Tibial nerve (tissue), 4 donors: ENCODE measurements at regions not wholly inside any gene's neighbourhood (a gene's known extent, or its start where the extent isn't known, plus 50 kb on each side); places are given as distances from the start of the nearest gene placed in this dataset.

Source experiments
- DNase-seq, 2 donors: peaks; one replicate each; pipeline ENCODE4 v3.0.0-alpha.2; 2019; ENCODE audit warnings: low spot score in 2 of 2
- H3K27ac ChIP-seq, 4 donors: fragments of 200-600 bp; sonication (generic) in 3 of 4; one replicate each; pipeline ENCODE4 v1.5.1; 2017 to 2019; ENCODE audit warnings: mild to moderate bottlenecking in 1 of 4
- H3K27me3 ChIP-seq, 2 donors: fragments of 200-600 bp; sonication (generic) in 1 of 2; one replicate each; pipeline versions ENCODE4 v1.5.1 to v1.6.0; 2017 to 2019
- H3K36me3 ChIP-seq, 3 donors: fragments of 200-600 bp; sonication (generic); one replicate each; pipeline ENCODE4 v1.5.1; 2018 to 2019
- H3K4me1 ChIP-seq, 4 donors: fragments of 200-600 bp; sonication (generic) in 3 of 4; one replicate each; pipeline ENCODE4 v1.5.1; 2017 to 2019
- H3K4me3 ChIP-seq, 4 donors: fragments of 200-600 bp; sonication (generic) in 3 of 4; one replicate each; pipeline ENCODE4 v1.5.1; 2017 to 2019; ENCODE audit warnings: mild to moderate bottlenecking in 1 of 4, moderate library complexity in 1 of 4
- H3K9me3 ChIP-seq, 4 donors: fragments of 200-600 bp; sonication (generic) in 3 of 4; one replicate each; pipeline ENCODE4 v1.5.1; 2017 to 2019
- EP300 ChIP-seq, 2 donors: sonication (generic); formaldehyde crosslinking; IDR thresholded peaks; one replicate each; pipeline ENCODE4 v1.6.1; 2017; ENCODE audit warnings: antibody characterized with exemption in 2 of 2, mild to moderate bottlenecking in 1 of 2
- POLR2A ChIP-seq, 2 donors: fragments of 450-650 bp; IDR thresholded peaks; one replicate each; pipeline ENCODE4 v1.6.1; 2017; ENCODE audit warnings: antibody characterized with exemption in 2 of 2, mild to moderate bottlenecking in 2 of 2, moderate library complexity in 2 of 2
- WGBS, 2 donors: methylation state at CpG; one replicate each; pipeline ENCODE4 v1.1.5; 2018; 5-methylcytosine and 5-hydroxymethylcytosine counted together
- TF ChIP-seq, protein P1 (sequence below), 5 experiments: fragments of 200-600 bp in 3 of 5; fragments of 450-650 bp in 2 of 5; sonication (generic) in 3 of 5; IDR thresholded peaks; one replicate each; pipeline ENCODE4 v1.5.1; 2016 to 2019; ENCODE audit warnings: antibody characterized with exemption in 5 of 5, mild to moderate bottlenecking in 3 of 5, moderate library complexity in 2 of 5

DNA sequence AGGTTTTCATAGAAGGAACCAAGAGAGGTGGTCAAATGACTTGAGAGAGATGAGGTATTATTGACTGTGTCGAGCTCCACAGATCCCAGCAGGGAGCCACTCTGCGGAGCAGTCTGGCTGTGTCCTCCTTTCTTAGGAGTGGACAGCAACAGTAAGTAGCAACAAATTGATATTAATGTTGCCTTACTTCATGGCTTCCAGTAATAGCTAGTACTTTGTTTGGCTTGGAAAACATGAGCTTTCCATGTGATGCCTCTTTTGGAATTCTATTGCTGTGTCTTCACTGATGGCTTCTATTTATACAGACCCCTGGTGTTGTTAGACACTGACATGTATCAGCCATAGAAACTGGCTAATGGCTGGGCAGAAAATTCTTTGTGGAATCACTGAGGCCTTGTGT is 531.2 kb upstream of the CCDC196 start:
- H3K4me1 ChIP-seq: no peaks in the 10 kb centered on the region
- H3K4me3 ChIP-seq: no peak overlapping the region
- H3K9me3 ChIP-seq: no peaks in the 10 kb centered on the region
- WGBS, 2 donors: 91 to 94% methylated on average over 2 of the region's 2 CpGs
- no peak for TF ChIP-seq EP300 (IDR thresholded peaks at IDR 0.05)
- TF ChIP-seq POLR2A (IDR thresholded peaks at IDR 0.05): no peak
- TF ChIP-seq, protein P1, sequence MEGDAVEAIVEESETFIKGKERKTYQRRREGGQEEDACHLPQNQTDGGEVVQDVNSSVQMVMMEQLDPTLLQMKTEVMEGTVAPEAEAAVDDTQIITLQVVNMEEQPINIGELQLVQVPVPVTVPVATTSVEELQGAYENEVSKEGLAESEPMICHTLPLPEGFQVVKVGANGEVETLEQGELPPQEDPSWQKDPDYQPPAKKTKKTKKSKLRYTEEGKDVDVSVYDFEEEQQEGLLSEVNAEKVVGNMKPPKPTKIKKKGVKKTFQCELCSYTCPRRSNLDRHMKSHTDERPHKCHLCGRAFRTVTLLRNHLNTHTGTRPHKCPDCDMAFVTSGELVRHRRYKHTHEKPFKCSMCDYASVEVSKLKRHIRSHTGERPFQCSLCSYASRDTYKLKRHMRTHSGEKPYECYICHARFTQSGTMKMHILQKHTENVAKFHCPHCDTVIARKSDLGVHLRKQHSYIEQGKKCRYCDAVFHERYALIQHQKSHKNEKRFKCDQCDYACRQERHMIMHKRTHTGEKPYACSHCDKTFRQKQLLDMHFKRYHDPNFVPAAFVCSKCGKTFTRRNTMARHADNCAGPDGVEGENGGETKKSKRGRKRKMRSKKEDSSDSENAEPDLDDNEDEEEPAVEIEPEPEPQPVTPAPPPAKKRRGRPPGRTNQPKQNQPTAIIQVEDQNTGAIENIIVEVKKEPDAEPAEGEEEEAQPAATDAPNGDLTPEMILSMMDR (IDR thresholded peaks at IDR 0.05): no peak
- H3K27me3 ChIP-seq: no peaks in the 10 kb centered on the region
- DNase-seq: no peak
- H3K27ac ChIP-seq: no peak overlapping the region
- H3K36me3 ChIP-seq: no peaks in the 10 kb centered on the region

DNA sequence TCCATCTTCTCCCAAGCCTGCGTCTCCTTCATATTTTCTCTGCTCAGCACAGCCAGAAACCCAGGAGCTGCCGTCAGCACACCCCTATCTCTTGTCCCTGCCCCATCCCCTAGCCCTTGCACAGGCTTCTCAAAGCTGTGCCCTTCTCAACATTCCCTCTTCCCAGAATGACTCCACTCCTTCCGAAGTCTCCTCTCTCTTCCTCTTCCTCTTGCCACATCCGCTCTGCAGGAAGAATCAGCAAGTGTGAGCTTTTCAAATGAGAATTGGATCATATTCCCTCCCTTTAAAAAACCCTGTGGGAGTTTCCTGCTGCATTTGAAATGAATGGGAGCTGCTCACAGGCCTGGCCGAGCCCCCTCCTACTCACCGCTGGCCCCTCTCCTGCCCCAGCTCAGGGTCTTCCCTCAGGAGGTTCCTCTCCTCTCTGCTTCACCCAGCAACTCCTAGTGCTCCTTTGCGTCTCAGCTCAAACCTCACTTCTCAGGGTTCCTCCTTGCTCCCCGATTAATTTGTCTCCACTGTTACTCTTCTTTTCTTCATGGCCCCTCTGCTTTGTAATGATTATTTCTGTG is 528.5 kb upstream of the CCDC196 start:
- no peak overlapping the region for H3K4me3 ChIP-seq
- no peaks in the 10 kb centered on the region for H3K4me1 ChIP-seq
- TF ChIP-seq POLR2A (IDR thresholded peaks at IDR 0.05) (no peak), EP300 (IDR thresholded peaks at IDR 0.05) (no peak)
- TF ChIP-seq, protein P1 (IDR thresholded peaks at IDR 0.05): no peak
- no peak for DNase-seq
- WGBS, 2 donors: 79 to 86% methylated on average over 8 of the region's 8 CpGs
- H3K36me3 ChIP-seq: no peaks in the 10 kb centered on the region
- no peaks in the 10 kb centered on the region for H3K9me3 ChIP-seq
- H3K27me3 ChIP-seq: no peaks in the 10 kb centered on the region
- H3K27ac ChIP-seq: no peak overlapping the region

DNA sequence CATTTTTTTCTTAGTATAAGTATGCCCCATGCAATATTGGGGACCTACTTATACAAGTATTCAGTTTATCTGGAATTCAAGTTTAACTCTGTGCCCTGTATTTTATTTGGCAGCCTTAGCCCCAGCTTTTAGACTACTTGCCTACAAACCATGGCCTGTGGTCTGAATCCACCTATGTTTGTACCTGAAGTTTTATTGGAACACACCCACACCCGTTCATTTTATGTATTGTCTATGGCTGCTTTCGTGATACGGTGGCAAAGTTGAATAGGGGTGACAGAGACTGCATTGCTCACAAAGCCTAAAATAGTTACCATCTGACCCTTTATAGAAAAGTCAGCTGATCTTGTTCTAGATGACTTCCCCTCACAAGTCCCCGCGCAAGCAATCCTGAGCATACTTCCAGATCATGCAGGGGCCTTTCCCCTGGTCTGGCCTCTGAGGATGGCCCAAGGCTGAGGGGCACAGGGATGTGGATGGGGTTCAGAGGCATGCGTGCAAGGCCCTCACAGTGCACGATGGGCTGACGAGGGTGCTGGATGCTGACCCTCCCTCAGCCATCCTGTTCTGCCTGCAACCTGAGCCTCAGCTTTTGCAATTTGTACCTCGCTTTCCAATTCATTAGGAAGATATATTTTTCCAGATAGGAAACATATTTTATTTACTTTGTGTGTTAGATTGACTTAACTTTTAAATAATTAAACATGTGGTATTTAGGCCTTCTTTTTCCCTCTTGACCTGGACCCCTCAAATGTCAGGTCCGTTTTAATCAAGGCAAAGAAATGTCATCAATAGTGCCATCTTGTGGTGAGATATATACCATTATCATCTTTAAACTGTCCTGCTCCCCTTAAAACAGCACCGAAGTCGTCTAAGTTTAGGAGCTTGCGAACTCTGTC is 527.3 kb upstream of the CCDC196 start:
- no peak overlapping the region for H3K4me3 ChIP-seq
- TF ChIP-seq, protein P1 (IDR thresholded peaks at IDR 0.05): peak in 3 of 5 experiments; percentile 25 to 54 (median 42)
- no peak for TF ChIP-seq EP300 (IDR thresholded peaks at IDR 0.05)
- no peaks in the 10 kb centered on the region for H3K9me3 ChIP-seq
- no peaks in the 10 kb centered on the region for H3K36me3 ChIP-seq
- H3K4me1 ChIP-seq: no peaks in the 10 kb centered on the region
- DNase-seq: no peak
- 65 to 66% methylated on average over 13 of the region's 13 CpGs for WGBS, 2 donors
- no peaks in the 10 kb centered on the region for H3K27me3 ChIP-seq
- H3K27ac ChIP-seq: no peak overlapping the region

DNA sequence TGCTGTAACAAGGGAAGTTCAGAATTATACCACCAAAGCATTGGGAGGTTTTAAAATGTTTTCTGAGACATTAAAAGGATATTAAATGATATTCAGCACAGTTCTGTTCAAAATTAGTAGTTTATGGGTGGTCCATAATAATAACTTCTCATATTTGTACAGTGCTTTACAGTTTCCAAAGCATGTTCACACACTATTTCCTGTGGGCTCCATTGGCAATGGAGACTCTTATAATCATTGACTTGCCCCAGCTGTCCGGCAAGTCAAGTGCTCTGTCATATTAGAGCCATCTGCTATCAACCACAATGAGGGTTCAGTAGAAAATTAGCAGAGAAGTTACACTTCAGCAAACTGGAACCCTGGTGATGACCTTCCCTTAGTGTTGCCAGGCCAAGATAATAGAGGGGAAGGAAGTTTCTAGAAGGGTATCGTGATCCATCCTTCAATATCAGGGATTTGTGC is 526.6 kb upstream of the CCDC196 start:
- Histone ChIP-seq H3K4me1 (no peaks in the 10 kb centered on the region), H3K36me3 (no peaks in the 10 kb centered on the region), H3K27ac (no peak overlapping the region), H3K4me3 (no peak overlapping the region), H3K27me3 (no peaks in the 10 kb centered on the region), H3K9me3 (no peaks in the 10 kb centered on the region)
- DNase-seq: no peak
- 71 to 76% methylated on average over 2 of the region's 2 CpGs for WGBS, 2 donors
- TF ChIP-seq EP300 (IDR thresholded peaks at IDR 0.05): no peak
- TF ChIP-seq, protein P1 (IDR thresholded peaks at IDR 0.05): peak in 2 of 5 experiments; percentile 1 to 28

DNA sequence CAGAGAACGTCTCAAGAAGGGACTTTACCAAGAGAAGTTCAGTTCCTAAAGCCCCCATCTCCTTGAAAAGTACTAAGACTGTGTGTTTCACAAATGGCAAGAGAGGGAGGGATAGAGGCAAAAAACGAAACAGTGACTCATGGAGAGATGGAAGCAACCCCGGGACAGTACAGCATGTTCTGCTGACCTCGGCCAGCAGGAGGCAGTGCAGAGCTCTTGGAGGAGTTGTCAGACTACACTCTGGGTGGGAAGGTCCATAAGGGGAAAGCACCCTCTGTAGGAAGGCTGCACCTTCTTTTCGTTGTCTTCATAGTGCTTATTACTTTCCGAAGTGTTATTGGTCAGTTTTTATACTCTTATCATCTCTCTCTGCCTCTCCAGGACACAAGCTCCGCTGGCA is 525.2 kb upstream of the CCDC196 start:
- no peak for TF ChIP-seq EP300 (IDR thresholded peaks at IDR 0.05)
- TF ChIP-seq, protein P1 (IDR thresholded peaks at IDR 0.05): peak in 2 of 5 experiments; percentile 12 to 35
- no peaks in the 10 kb centered on the region for H3K9me3 ChIP-seq
- WGBS, 2 donors: 43 to 48% methylated on average over 7 of the region's 7 CpGs
- no peak overlapping the region for H3K4me3 ChIP-seq
- no peaks in the 10 kb centered on the region for H3K27me3 ChIP-seq
- no peaks in the 10 kb centered on the region for H3K4me1 ChIP-seq
- H3K27ac ChIP-seq: no peak overlapping the region
- DNase-seq: no peak
- no peaks in the 10 kb centered on the region for H3K36me3 ChIP-seq
